ENCODE measurements at regions not wholly inside any gene's neighbourhood (a gene's known extent, or its start where the extent isn't known, plus 50 kb on each side); places are given as distances from the start of the nearest gene placed in this dataset.
"Not testable (repeated sequence)": the region's sequence is repeated elsewhere in the genome, so short reads cannot be mapped to it uniquely, and the experiment has no call there.

- no peaks in the 10 kb centered on the region for H3K27me3 ChIP-seq (ENCODE audit: low read length)
- H4K20me1 ChIP-seq (ENCODE audit: low read depth, low read length): no peaks in the 10 kb centered on the region
- H3K79me2 ChIP-seq (ENCODE audit: insufficient read depth, low read length): peaks cover 5% of the 10 kb centered on the region; the same call in 1 of the 2 replicates
- no peak for TF ChIP-seq EZH2phosphoT487 (conservative IDR thresholded peaks at IDR 0.05; ENCODE audit: low read length)
- no peak for TF ChIP-seq CTCF (IDR thresholded peaks at IDR 0.05; ENCODE audit: insufficient read depth, low read length, poor library complexity, severe bottlenecking)
- H2AFZ ChIP-seq (ENCODE audit: low read depth, low read length, severe bottlenecking): no peak overlapping the region
- no peak overlapping the region for H3K9ac ChIP-seq (ENCODE audit: low read length)
- H3F3A ChIP-seq (ENCODE audit: insufficient read depth): no peaks in the 10 kb centered on the region
- no peak overlapping the region for H3K4me2 ChIP-seq (ENCODE audit: low read depth, low read length, poor library complexity, severe bottlenecking)
- no peak overlapping the region for H3K27ac ChIP-seq (ENCODE audit: low read depth, low read length)
- no peaks in the 10 kb centered on the region for H3K9me3 ChIP-seq (ENCODE audit: insufficient read depth, low read length)
- H3K36me3 ChIP-seq (ENCODE audit: low read length): no peaks in the 10 kb centered on the region
- H3K4me3 ChIP-seq (ENCODE audit: insufficient read depth, low read length, poor library complexity, severe bottlenecking): no peak overlapping the region
- H3K9me2 ChIP-seq (replicated peaks; ENCODE audit: insufficient read depth, low read length): no peaks in the 10 kb centered on the region
Measured at GRCh38 chr14:71358209-71358931, 451.1 kb downstream of the PCNX1 start.

GRCh38 chr14:71358932-71359421, 451.7 kb downstream of the PCNX1 start:
- H4K20me1 ChIP-seq (ENCODE audit: low read depth, low read length); H3K27me3 ChIP-seq (ENCODE audit: low read length); H3K27ac ChIP-seq (ENCODE audit: low read depth, low read length); H3K4me2 ChIP-seq (ENCODE audit: low read depth, low read length, poor library complexity, severe bottlenecking); H3K36me3 ChIP-seq (ENCODE audit: low read length); H3K79me2 ChIP-seq (ENCODE audit: insufficient read depth, low read length); H3K9ac ChIP-seq (ENCODE audit: low read length); H3K4me3 ChIP-seq (ENCODE audit: insufficient read depth, low read length, poor library complexity, severe bottlenecking); H3K9me2 ChIP-seq (replicated peaks; ENCODE audit: insufficient read depth, low read length); H2AFZ ChIP-seq (ENCODE audit: low read depth, low read length, severe bottlenecking); H3K9me3 ChIP-seq (ENCODE audit: insufficient read depth, low read length); H3F3A ChIP-seq (ENCODE audit: insufficient read depth): not testable (repeated sequence)

- H3K36me3 ChIP-seq (ENCODE audit: low read length): no peaks in the 10 kb centered on the region
- H3K4me2 ChIP-seq (ENCODE audit: low read depth, low read length, poor library complexity, severe bottlenecking): no peak overlapping the region
- no peak overlapping the region for H3K4me3 ChIP-seq (ENCODE audit: insufficient read depth, low read length, poor library complexity, severe bottlenecking)
- no peaks in the 10 kb centered on the region for H3F3A ChIP-seq (ENCODE audit: insufficient read depth)
- H3K27me3 ChIP-seq (ENCODE audit: low read length): no peaks in the 10 kb centered on the region
- H3K79me2 ChIP-seq (ENCODE audit: insufficient read depth, low read length): peaks cover 5% of the 10 kb centered on the region; the same call in 1 of the 2 replicates
- H3K9me3 ChIP-seq (ENCODE audit: insufficient read depth, low read length): no peaks in the 10 kb centered on the region
- H4K20me1 ChIP-seq (ENCODE audit: low read depth, low read length): no peaks in the 10 kb centered on the region
- no peaks in the 10 kb centered on the region for H3K9me2 ChIP-seq (replicated peaks; ENCODE audit: insufficient read depth, low read length)
- no peak overlapping the region for H2AFZ ChIP-seq (ENCODE audit: low read depth, low read length, severe bottlenecking)
- H3K9ac ChIP-seq (ENCODE audit: low read length): no peak overlapping the region
- TF ChIP-seq CTCF (IDR thresholded peaks at IDR 0.05; ENCODE audit: insufficient read depth, low read length, poor library complexity, severe bottlenecking) (no peak), EZH2phosphoT487 (conservative IDR thresholded peaks at IDR 0.05; ENCODE audit: low read length) (no peak)
- no peak overlapping the region for H3K27ac ChIP-seq (ENCODE audit: low read depth, low read length)
Measured at GRCh38 chr14:71359823-71360222, 452.6 kb downstream of the PCNX1 start.

- Histone ChIP-seq H3K4me2 (ENCODE audit: low read depth, low read length, poor library complexity, severe bottlenecking) (no peak overlapping the region), H3K9ac (ENCODE audit: low read length) (no peak overlapping the region), H3K4me3 (ENCODE audit: insufficient read depth, low read length, poor library complexity, severe bottlenecking) (no peak overlapping the region), H2AFZ (ENCODE audit: low read depth, low read length, severe bottlenecking) (no peak overlapping the region), H3K9me2 (replicated peaks; ENCODE audit: insufficient read depth, low read length) (no peaks in the 10 kb centered on the region), H3K36me3 (ENCODE audit: low read length) (no peaks in the 10 kb centered on the region), H3K79me2 (ENCODE audit: insufficient read depth, low read length) (peaks cover 14% of the 10 kb centered on the region), H3K27me3 (ENCODE audit: low read length) (no peaks in the 10 kb centered on the region), H3K9me3 (ENCODE audit: insufficient read depth, low read length) (no peaks in the 10 kb centered on the region), H4K20me1 (ENCODE audit: low read depth, low read length) (no peaks in the 10 kb centered on the region), H3K27ac (ENCODE audit: low read depth, low read length) (no peak overlapping the region), H3F3A (ENCODE audit: insufficient read depth) (no peaks in the 10 kb centered on the region)
- TF ChIP-seq EZH2phosphoT487 (conservative IDR thresholded peaks at IDR 0.05; ENCODE audit: low read length): no peak
- no peak for TF ChIP-seq CTCF (IDR thresholded peaks at IDR 0.05; ENCODE audit: insufficient read depth, low read length, poor library complexity, severe bottlenecking)
Measured at GRCh38 chr14:71361336-71361735, 454.1 kb downstream of the PCNX1 start.

All from SU-DHL-6 (cell line).